IPS-20b (cell line): ENCODE measurements at regions not wholly inside any gene's neighbourhood (a gene's known extent, or its start where the extent isn't known, plus 50 kb on each side); places are given as distances from the start of the nearest gene placed in this dataset.

Experiments used
- H3K27ac ChIP-seq: one replicate; pipeline ENCODE4 v1.5.1; 2013; ENCODE audit warnings: low read length
- H3K27me3 ChIP-seq: 2 replicates; pipeline ENCODE4 v1.6.1; 2013; ENCODE audit warnings: mild to moderate bottlenecking, low read length, inconsistent platforms; ENCODE audit not compliant: insufficient read depth
- H3K36me3 ChIP-seq: 2 replicates; pipeline ENCODE4 v1.6.1; 2013; ENCODE audit warnings: low read depth, mild to moderate bottlenecking, inconsistent platforms, low read length, moderate library complexity; ENCODE audit not compliant: insufficient read depth
- H3K4me1 ChIP-seq: 2 replicates; pipeline ENCODE4 v1.6.1; 2013; ENCODE audit warnings: mild to moderate bottlenecking, control low read depth, inconsistent platforms, low read length, moderate library complexity; ENCODE audit not compliant: insufficient read depth
- H3K4me3 ChIP-seq: 2 replicates; pipeline ENCODE4 v1.5.1; 2013; ENCODE audit warnings: mild to moderate bottlenecking, low read length, inconsistent platforms
- H3K9ac ChIP-seq: 2 replicates; pipeline ENCODE4 v1.6.1; 2013; ENCODE audit warnings: low read depth, mild to moderate bottlenecking, inconsistent platforms, low read length, moderate library complexity
- H3K9me3 ChIP-seq: 2 replicates; pipeline ENCODE4 v1.6.1; 2013; ENCODE audit warnings: mild to moderate bottlenecking, low read depth, low read length, inconsistent platforms; ENCODE audit not compliant: insufficient read depth

DNA sequence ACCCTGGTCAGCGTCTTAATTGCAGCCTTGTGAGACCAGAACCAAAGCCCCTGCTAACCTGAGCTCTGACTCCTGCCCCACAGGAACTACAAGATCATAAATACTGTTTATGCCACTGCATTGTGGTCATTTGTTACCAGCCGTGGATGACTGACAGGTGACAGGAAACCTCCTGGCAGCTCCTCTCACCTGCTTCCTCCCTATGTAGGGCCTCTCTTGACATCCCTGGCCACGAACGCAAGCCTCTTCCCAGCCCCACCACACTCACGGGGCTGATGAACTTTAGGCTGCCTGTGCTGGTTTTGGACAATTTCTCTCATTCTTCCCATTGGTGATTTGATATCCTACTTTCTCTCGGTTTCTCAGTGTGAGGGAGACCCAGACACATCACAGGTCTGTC lies 357.2 kb upstream of the MYT1L start:
- Histone ChIP-seq H3K27me3 (no peaks in the 10 kb centered on the region), H3K27ac (no peak overlapping the region), H3K4me3 (no peak overlapping the region), H3K9me3 (no peaks in the 10 kb centered on the region), H3K36me3 (no peaks in the 10 kb centered on the region), H3K4me1 (no peaks in the 10 kb centered on the region), H3K9ac (no peak overlapping the region)

DNA sequence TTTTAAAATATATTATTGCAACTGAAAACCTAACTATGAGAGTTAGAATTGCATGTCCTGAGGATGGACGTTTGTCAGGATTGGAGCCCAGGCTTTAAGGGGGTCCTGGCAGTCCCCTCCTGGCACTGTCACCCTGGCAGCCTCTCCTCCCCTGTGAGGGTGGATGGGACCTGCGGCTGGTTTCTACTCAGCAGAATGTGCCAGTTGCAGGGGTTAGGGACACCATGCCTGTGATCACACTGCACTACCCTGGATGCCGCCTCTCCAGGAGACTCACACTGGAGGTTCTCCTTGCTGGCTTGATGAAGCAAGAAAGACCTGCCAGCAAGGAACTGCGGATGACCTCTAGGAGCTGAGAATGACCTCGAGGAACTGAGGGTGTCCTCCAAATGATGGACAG lies 356.7 kb upstream of the MYT1L start:
- Histone ChIP-seq H3K4me1 (no peaks in the 10 kb centered on the region), H3K4me3 (no peak overlapping the region), H3K36me3 (no peaks in the 10 kb centered on the region), H3K9me3 (no peaks in the 10 kb centered on the region), H3K9ac (no peak overlapping the region), H3K27me3 (no peaks in the 10 kb centered on the region), H3K27ac (no peak overlapping the region)

DNA sequence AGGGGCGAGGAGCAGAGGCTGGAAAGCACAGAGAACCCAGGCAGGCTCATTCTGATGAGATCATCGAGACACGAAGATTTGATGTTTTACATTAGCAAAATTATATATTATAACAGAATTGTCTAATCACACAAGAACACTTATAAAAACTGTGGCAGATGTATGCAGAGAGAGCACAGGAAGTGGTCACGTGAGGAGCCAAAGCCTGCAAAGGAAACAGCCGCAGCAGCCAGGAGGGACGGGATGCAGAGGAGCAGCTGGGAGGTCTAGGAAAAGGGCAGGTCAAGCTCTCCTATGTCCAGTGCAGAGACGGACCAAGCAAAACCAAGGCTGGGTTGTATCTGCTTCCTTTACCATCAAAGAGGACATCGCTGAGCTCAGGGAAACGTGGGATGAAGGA lies 355.1 kb upstream of the MYT1L start:
- Histone ChIP-seq H3K27me3 (no peaks in the 10 kb centered on the region), H3K4me1 (no peaks in the 10 kb centered on the region), H3K36me3 (no peaks in the 10 kb centered on the region)

GRCh38 chr2:2683606-2684224 lies 352.6 kb upstream of the MYT1L start:
- H3K27ac ChIP-seq, result no peak overlapping the region
- H3K4me1 ChIP-seq, result no peaks in the 10 kb centered on the region
- no peaks in the 10 kb centered on the region for H3K36me3 ChIP-seq
- no peaks in the 10 kb centered on the region for H3K9me3 ChIP-seq
- no peak overlapping the region for H3K4me3 ChIP-seq
- no peaks in the 10 kb centered on the region for H3K27me3 ChIP-seq
- H3K9ac ChIP-seq, result no peak overlapping the region

More for the DNA sequence above, 355.1 kb upstream of the MYT1L start:
- Histone ChIP-seq H3K27ac (no peak overlapping the region), H3K4me3 (no peak overlapping the region), H3K9me3 (no peaks in the 10 kb centered on the region), H3K9ac (no peak overlapping the region)

DNA sequence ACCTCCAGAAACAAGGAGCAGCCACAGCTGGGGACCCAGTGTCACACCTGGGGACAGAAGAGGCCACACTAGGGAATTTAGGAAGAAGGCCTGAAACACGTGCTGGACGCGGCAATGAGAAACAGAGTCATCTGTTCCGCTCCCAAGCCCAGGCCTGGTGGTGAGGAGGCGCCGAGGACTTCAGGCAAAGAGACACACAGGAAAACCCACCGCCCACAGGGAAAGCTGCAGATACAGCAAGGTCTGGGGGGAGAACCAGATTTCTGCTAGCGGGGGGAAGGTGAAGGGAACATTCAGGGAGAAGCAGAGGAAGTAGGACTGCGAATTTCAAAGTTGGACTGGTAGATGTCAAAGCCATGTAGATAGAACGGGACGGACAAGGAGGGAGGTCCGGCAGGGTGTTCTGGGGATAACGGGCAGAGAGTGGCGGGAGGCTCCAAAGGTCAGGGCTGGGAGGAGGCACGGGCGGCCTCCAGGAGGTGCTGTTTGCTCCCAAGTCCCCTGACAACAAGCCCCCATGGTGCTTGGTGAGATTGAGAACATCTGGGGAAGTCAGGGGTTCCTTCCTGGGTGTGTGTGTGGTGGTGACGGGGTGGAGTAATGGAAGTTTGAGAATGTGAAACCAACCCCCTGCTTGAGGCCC lies 351.7 kb upstream of the MYT1L start:
- Histone ChIP-seq H3K9ac (no peak overlapping the region), H3K27me3 (no peaks in the 10 kb centered on the region), H3K27ac (no peak overlapping the region), H3K4me1 (no peaks in the 10 kb centered on the region), H3K9me3 (no peaks in the 10 kb centered on the region), H3K4me3 (no peak overlapping the region), H3K36me3 (no peaks in the 10 kb centered on the region)

DNA sequence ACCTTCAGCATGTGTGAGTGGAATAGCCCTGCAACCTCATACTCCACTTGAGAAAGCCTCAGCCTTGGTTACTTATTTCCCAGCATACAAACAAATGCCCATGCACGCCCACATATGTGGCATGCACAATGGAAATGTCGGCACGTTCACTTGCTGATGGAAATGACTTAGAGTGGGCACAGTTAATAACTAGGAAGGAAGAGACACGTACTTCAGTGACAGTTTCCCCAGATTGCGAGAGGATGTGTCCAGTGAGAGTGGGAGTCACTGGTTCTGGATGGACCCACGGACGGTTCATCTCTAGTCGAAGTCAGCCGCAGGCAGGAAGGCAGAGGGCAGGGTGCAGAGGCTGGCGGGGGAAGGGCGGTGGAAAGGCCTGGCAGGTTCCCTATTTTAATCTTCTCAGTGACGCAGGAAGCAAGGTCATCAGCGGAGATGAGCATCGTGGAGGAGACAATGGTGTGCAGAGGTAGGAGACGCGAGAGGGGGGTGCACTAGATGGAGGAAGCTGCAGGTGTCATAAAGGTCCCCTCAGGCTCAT lies 350.7 kb upstream of the MYT1L start:
- Histone ChIP-seq H3K9me3 (no peaks in the 10 kb centered on the region), H3K36me3 (no peaks in the 10 kb centered on the region), H3K4me1 (no peaks in the 10 kb centered on the region), H3K4me3 (no peak overlapping the region), H3K27ac (no peak overlapping the region), H3K27me3 (no peaks in the 10 kb centered on the region), H3K9ac (no peak overlapping the region)

- Histone ChIP-seq H3K4me1 (no peaks in the 10 kb centered on the region), H3K9me3 (no peaks in the 10 kb centered on the region), H3K4me3 (no peak overlapping the region), H3K27ac (no peak overlapping the region), H3K27me3 (no peaks in the 10 kb centered on the region), H3K9ac (no peak overlapping the region), H3K36me3 (no peaks in the 10 kb centered on the region)
Observed at GRCh38 chr2:2681085-2681484, 350.0 kb upstream of the MYT1L start.

DNA sequence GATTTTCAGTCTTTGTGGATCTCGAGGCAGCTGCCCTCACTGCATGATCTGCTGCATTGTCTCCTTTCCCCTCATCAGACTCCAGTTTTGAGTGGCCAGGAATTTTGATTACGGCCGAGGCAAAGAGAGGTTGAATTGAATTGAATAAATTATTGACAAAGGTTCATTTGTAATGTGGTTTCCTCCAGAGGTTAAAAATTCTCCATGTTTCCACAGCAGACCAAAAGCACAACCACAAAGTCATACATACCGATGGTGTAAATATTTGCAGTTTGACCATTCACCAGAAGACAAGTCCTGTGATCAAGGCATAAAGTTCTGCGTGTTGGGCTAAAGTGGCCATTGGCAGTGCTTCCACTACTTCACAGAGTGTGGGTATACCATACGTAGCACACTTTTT lies 343.8 kb upstream of the MYT1L start:
- Histone ChIP-seq H3K4me3 (no peak overlapping the region), H3K9me3 (no peaks in the 10 kb centered on the region), H3K27me3 (no peaks in the 10 kb centered on the region), H3K4me1 (no peaks in the 10 kb centered on the region), H3K9ac (no peak overlapping the region), H3K27ac (no peak overlapping the region), H3K36me3 (no peaks in the 10 kb centered on the region)

DNA sequence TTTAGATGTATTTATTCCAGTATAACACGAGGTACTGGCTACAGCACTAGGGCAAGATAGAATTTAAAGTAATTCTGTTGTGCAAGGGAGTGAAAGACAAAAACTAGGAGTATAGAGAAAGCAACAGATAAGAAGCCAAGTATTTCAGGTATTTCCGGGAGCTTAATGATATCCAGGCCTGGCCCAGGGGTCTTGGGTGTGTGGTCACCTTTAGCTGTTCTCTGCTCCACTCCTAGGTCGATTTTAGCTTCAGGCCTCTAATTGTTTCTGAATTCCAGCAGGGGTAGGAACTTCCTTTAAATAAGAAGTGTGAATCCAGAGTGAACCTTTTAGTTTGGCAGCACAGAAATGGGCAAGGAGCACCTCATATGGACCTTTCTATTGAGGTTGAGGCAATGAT lies 342.3 kb upstream of the MYT1L start:
- no peaks in the 10 kb centered on the region for H3K9me3 ChIP-seq
- no peak overlapping the region for H3K27ac ChIP-seq
- H3K4me3 ChIP-seq, result no peak overlapping the region
- H3K9ac ChIP-seq, result no peak overlapping the region
- H3K36me3 ChIP-seq, result no peaks in the 10 kb centered on the region
- H3K4me1 ChIP-seq, result no peaks in the 10 kb centered on the region
- no peaks in the 10 kb centered on the region for H3K27me3 ChIP-seq

DNA sequence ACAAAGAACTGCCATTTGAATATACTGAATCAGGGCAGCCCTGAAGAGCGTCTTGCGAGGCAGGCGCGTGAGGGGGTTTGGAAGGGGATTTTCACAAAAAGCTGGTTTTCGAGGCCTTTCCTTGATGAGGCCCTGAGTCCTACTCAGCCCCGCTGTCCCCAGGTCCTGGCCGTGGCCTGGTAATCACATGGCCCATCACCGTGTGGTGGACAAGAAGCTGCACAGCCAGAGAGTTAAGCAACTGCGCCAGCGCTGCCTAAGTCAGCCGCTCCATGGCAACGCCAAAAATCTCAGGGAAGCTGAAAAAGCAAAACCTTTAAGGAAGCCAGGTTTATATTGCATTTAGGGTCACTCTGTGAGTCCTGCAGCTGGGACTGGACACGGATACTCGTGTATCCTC lies 341.2 kb upstream of the MYT1L start:
- no peaks in the 10 kb centered on the region for H3K27me3 ChIP-seq
- H3K9ac ChIP-seq, result no peak overlapping the region
- no peaks in the 10 kb centered on the region for H3K9me3 ChIP-seq
- no peaks in the 10 kb centered on the region for H3K36me3 ChIP-seq
- H3K27ac ChIP-seq, result no peak overlapping the region
- H3K4me1 ChIP-seq, result no peaks in the 10 kb centered on the region
- no peak overlapping the region for H3K4me3 ChIP-seq

DNA sequence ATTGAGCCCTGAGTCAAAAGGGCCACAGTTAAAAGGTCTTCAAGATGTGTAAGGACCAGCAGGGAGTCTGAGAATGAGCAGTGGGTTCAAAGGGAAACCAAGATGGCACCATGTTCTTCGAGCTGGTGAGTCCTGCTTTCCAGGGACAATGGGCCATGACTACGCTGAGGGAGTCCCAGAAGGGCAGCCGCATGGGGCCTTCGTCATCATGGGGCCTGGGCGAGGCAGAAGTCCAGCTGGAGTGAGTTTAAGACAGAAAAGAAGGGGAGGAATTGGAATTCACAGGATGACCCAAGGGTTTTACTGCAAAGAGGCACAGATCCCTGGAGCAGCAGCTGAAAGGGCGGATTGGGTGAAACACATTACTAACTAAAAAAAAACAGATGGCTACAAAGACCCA lies 340.8 kb upstream of the MYT1L start:
- Histone ChIP-seq H3K27ac (no peak overlapping the region), H3K4me1 (no peaks in the 10 kb centered on the region), H3K36me3 (no peaks in the 10 kb centered on the region), H3K9me3 (no peaks in the 10 kb centered on the region), H3K27me3 (no peaks in the 10 kb centered on the region), H3K9ac (no peak overlapping the region), H3K4me3 (no peak overlapping the region)

DNA sequence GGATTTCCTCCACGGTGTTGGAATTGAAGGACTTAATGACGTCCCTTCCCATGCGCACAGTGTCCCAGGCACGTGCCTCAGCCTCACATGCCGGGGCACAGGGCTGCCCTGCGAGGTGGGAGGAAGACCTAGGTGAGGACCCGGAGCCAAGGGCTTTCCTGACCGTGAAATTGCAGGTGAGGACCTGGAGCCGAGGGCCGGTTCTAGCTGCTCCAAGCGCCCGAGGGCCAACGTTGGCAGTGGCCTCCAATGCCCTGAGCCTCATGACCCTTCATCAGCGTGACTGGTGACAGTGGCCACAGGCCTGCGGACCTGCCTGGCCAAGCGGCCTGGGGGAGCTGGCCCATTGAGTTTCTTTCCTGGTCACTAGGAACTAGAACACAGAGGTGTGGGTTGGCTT lies 338.2 kb upstream of the MYT1L start:
- H3K9me3 ChIP-seq, result no peaks in the 10 kb centered on the region
- H3K4me1 ChIP-seq, result no peaks in the 10 kb centered on the region
- H3K27me3 ChIP-seq, result no peaks in the 10 kb centered on the region
- H3K27ac ChIP-seq, result no peak overlapping the region
- H3K9ac ChIP-seq, result no peak overlapping the region
- no peaks in the 10 kb centered on the region for H3K36me3 ChIP-seq
- no peak overlapping the region for H3K4me3 ChIP-seq
